H9 (cell line): ENCODE measurements at regions not wholly inside any gene's neighbourhood (a gene's known extent, or its start where the extent isn't known, plus 50 kb on each side); places are given as distances from the start of the nearest gene placed in this dataset.

Source experiments
- DNase-seq: peaks from one replicate; pipeline ENCODE4 v3.0.0-alpha.2; 2017
- H2AFZ ChIP-seq: one replicate; pipeline ENCODE4 v1.6.1; 2013; ENCODE audit warnings: mild to moderate bottlenecking, low read length, control low read depth, moderate library complexity
- H2AK5ac ChIP-seq: 2 replicates; pipeline ENCODE4 v1.6.1; 2013; ENCODE audit warnings: low read length, control low read depth, mixed read lengths; ENCODE audit not compliant: insufficient read length
- H2BK120ac ChIP-seq: one replicate; pipeline ENCODE4 v1.6.1; 2013; ENCODE audit warnings: low read depth, mild to moderate bottlenecking, low read length, control low read depth, inconsistent platforms; ENCODE audit not compliant: poor library complexity, severe bottlenecking
- H2BK12ac ChIP-seq: 2 replicates; pipeline ENCODE4 v1.6.1; 2013; ENCODE audit warnings: low read length, control low read depth, mixed read lengths, low read depth; ENCODE audit not compliant: insufficient read length
- H2BK15ac ChIP-seq: 2 replicates; pipeline ENCODE4 v1.6.1; 2013; ENCODE audit warnings: low read depth, low read length, control low read depth
- H2BK20ac ChIP-seq: one replicate; pipeline ENCODE4 v1.6.1; 2013; ENCODE audit warnings: low read depth, mild to moderate bottlenecking, low read length, control low read depth, inconsistent platforms; ENCODE audit not compliant: poor library complexity, severe bottlenecking
- H2BK5ac ChIP-seq: 2 replicates; pipeline ENCODE4 v1.6.1; 2013; ENCODE audit warnings: low read length, control low read depth, mixed read lengths; ENCODE audit not compliant: insufficient read length
- H3K14ac ChIP-seq: 2 replicates; pipeline ENCODE4 v1.6.1; 2013; ENCODE audit warnings: low read length, control low read depth; ENCODE audit not compliant: insufficient read depth
- H3K18ac ChIP-seq: 2 replicates; pipeline ENCODE4 v1.6.1; 2013; ENCODE audit warnings: low read depth, mild to moderate bottlenecking, mixed read lengths, low read length, control low read depth; ENCODE audit not compliant: insufficient read length
- H3K23ac ChIP-seq: 2 replicates; pipeline ENCODE4 v1.6.1; 2013; ENCODE audit warnings: low read length, control low read depth, mixed read lengths, low read depth; ENCODE audit not compliant: insufficient read length
- H3K23me2 ChIP-seq: 2 replicates; pipeline ENCODE4 v1.6.1; 2013; ENCODE audit warnings: low read depth, mild to moderate bottlenecking, mixed read lengths, low read length, control low read depth; ENCODE audit not compliant: insufficient read length, poor library complexity, severe bottlenecking
- H3K27ac ChIP-seq: 2 replicates; pipeline ENCODE4 v1.5.1; 2013; ENCODE audit warnings: low read length, control low read depth, mixed read lengths, low read depth; ENCODE audit not compliant: insufficient read length
- H3K27me3 ChIP-seq: 2 replicates; pipeline ENCODE4 v1.6.1; 2013; ENCODE audit warnings: low read length, control low read depth, inconsistent platforms; ENCODE audit not compliant: insufficient read depth
- H3K4ac ChIP-seq: 2 replicates; pipeline ENCODE4 v1.6.1; 2013; ENCODE audit warnings: low read depth, mild to moderate bottlenecking, control low read depth, inconsistent platforms, low read length, moderate library complexity
- H3K4me1 ChIP-seq: 2 replicates; pipeline ENCODE4 v1.6.1; 2013; ENCODE audit warnings: low read length, control low read depth, inconsistent platforms; ENCODE audit not compliant: insufficient read depth
- H3K4me2 ChIP-seq: 2 replicates; pipeline ENCODE4 v1.6.1; 2013; ENCODE audit warnings: low read length, control low read depth, mixed read lengths; ENCODE audit not compliant: insufficient read length, insufficient read depth
- H3K56ac ChIP-seq: 2 replicates; pipeline ENCODE4 v1.6.1; 2013; ENCODE audit warnings: low read depth, mild to moderate bottlenecking, mixed read lengths, low read length, control low read depth; ENCODE audit not compliant: insufficient read length
- H3K79me1 ChIP-seq: 2 replicates; pipeline ENCODE4 v1.6.1; 2013; ENCODE audit warnings: low read depth, mild to moderate bottlenecking, moderate library complexity, low read length, control low read depth, inconsistent platforms; ENCODE audit not compliant: insufficient read depth, poor library complexity, severe bottlenecking
- H3K79me2 ChIP-seq: 2 replicates; pipeline ENCODE4 v1.6.1; 2013; ENCODE audit warnings: low read length, control low read depth, inconsistent platforms; ENCODE audit not compliant: insufficient read depth
- H3K9ac ChIP-seq: 2 replicates; pipeline ENCODE4 v1.6.1; 2013; ENCODE audit warnings: low read length, control low read depth, mixed read lengths; ENCODE audit not compliant: insufficient read length; ENCODE audit errors: extremely low read depth
- H3K9me3 ChIP-seq: one replicate; pipeline ENCODE4 v1.6.1; 2013; ENCODE audit warnings: low read depth, low read length, inconsistent platforms; ENCODE audit not compliant: control insufficient read depth
- H3T11ph ChIP-seq: one replicate; pipeline ENCODE4 v1.6.1; 2013; ENCODE audit warnings: mild to moderate bottlenecking, low read length, control low read depth, inconsistent platforms
- H4K20me1 ChIP-seq: one replicate; pipeline ENCODE4 v1.6.1; 2013; ENCODE audit not compliant: control insufficient read depth, insufficient read length, insufficient read depth
- H4K5ac ChIP-seq: 2 replicates; pipeline ENCODE4 v1.6.1; 2013; ENCODE audit warnings: low read depth, mild to moderate bottlenecking, mixed read lengths, low read length, control low read depth; ENCODE audit not compliant: insufficient read length
- H4K8ac ChIP-seq: replicated peaks from 2 replicates; pipeline ENCODE4 v1.6.1; 2013; ENCODE audit warnings: low read length, control low read depth, mixed read lengths, low read depth; ENCODE audit not compliant: insufficient read length
- H4K91ac ChIP-seq: 2 replicates; pipeline ENCODE4 v1.6.1; 2013; ENCODE audit warnings: low read depth, mild to moderate bottlenecking, moderate library complexity, mixed read lengths, low read length, control low read depth; ENCODE audit not compliant: insufficient read length
- H3K27ac Mint-ChIP-seq, 3 experiments: 2 replicates in 2 of 3; 3 replicates in 1 of 3; pipeline ENCODE4 v1.8.0; 2020 to 2021; ENCODE audit warnings: mixed read lengths in 3 of 3, mild to moderate bottlenecking in 1 of 3, moderate library complexity in 1 of 3
- H3K27me3 Mint-ChIP-seq: 2 replicates; pipeline ENCODE4 v1.8.0; 2021; ENCODE audit warnings: low read depth, mild to moderate bottlenecking, moderate library complexity, mixed read lengths
- H3K36me3 Mint-ChIP-seq, 3 experiments: 2 replicates in 2 of 3; 3 replicates in 1 of 3; pipeline ENCODE4 v1.8.0; 2020 to 2021; ENCODE audit warnings: low read depth in 3 of 3, mixed read lengths in 3 of 3; ENCODE audit not compliant: insufficient read depth in 1 of 3
- H3K4me1 Mint-ChIP-seq, 2 experiments: 2 replicates each; pipeline ENCODE4 v1.8.0; 2020; ENCODE audit warnings: mixed read lengths in 2 of 2
- H3K4me3 Mint-ChIP-seq, 2 experiments: 2 replicates in 1 of 2; 3 replicates in 1 of 2; pipeline ENCODE4 v1.8.0; 2020 to 2021; ENCODE audit warnings: mild to moderate bottlenecking in 2 of 2, mixed read lengths in 2 of 2, moderate library complexity in 1 of 2
- H3K9me3 Mint-ChIP-seq, 2 experiments: 2 replicates in 1 of 2; 3 replicates in 1 of 2; pipeline ENCODE4 v1.8.0; 2020; ENCODE audit warnings: mild to moderate bottlenecking in 2 of 2, mixed read lengths in 2 of 2, moderate library complexity in 1 of 2
- CTCF ChIP-seq: fragments of 200-600 bp; sonication (generic); conservative IDR thresholded peaks from 3 replicates; pipeline ENCODE4 v1.8.0; 2021; ENCODE audit warnings: antibody characterized with exemption, mild to moderate bottlenecking
- WGBS: extraction: QIAGEN DNeasy Blood & Tissue Kit; methylation state at CpG from one replicate; pipeline ENCODE4 v1.1.7; 2013; ENCODE audit warnings: missing lambda C conversion rate, low lambda C conversion rate, mixed read lengths; ENCODE audit not compliant: insufficient read length; ENCODE audit errors: extremely low coverage; 5-methylcytosine and 5-hydroxymethylcytosine counted together

- no peak overlapping the region for H3K23ac ChIP-seq
- no peak overlapping the region for H2BK15ac ChIP-seq
- no peak overlapping the region for H2AK5ac ChIP-seq
- no peak overlapping the region for H4K8ac ChIP-seq
- no peaks in the 10 kb centered on the region; the same call in 1 of the 2 replicates for H3K4me1 ChIP-seq
- H3K4ac ChIP-seq = no peak overlapping the region
- H3K9ac ChIP-seq = no peak overlapping the region
- no CpG with 5 or more reads among the region's 2 CpGs for WGBS
- no peak overlapping the region for H4K5ac ChIP-seq
- no peak overlapping the region for H3T11ph ChIP-seq
- H3K4me2 ChIP-seq = no peak overlapping the region
- no peaks in the 10 kb centered on the region for H3K23me2 ChIP-seq
- no peak for TF ChIP-seq CTCF
- no peak overlapping the region for H3K4me3 Mint-ChIP-seq
- no peaks in the 10 kb centered on the region for H3K9me3 ChIP-seq
- no peak overlapping the region for H3K27ac ChIP-seq
- no peaks in the 10 kb centered on the region for H3K79me2 ChIP-seq
- no peak overlapping the region for H3K56ac ChIP-seq
- no peak for DNase-seq
- H3K27ac Mint-ChIP-seq = 0 out of 7 replicates have a peak overlapping the region, but pooled peaks of 1 of the 3 experiments have one; percentile 13
- H3K36me3 Mint-ChIP-seq = no peaks in the 10 kb centered on the region
- no peak overlapping the region for H3K14ac ChIP-seq
- no peaks in the 10 kb centered on the region for H3K27me3 ChIP-seq
- peaks cover 6 to 8% of the 10 kb centered on the region in 2 experiments for H3K4me1 Mint-ChIP-seq
- H3K79me1 ChIP-seq = no peaks in the 10 kb centered on the region
- H3K9me3 Mint-ChIP-seq = no peaks in the 10 kb centered on the region
- no peaks in the 10 kb centered on the region for H4K20me1 ChIP-seq
- H2AFZ ChIP-seq = no peak overlapping the region
- H2BK20ac ChIP-seq = no peak overlapping the region
- H4K91ac ChIP-seq = no peak overlapping the region
- no peak overlapping the region for H2BK12ac ChIP-seq
- H3K18ac ChIP-seq = no peak overlapping the region
- no peak overlapping the region for H2BK120ac ChIP-seq
- no peak overlapping the region for H2BK5ac ChIP-seq
- H3K27me3 Mint-ChIP-seq = no peaks in the 10 kb centered on the region
These were observed 289.0 kb upstream of the PHYHIPL start for GRCh38 chr10:58887474-58887873.
